Body of pancreas (tissue), 4 donors: ENCODE measurements at regions not wholly inside any gene's neighbourhood (a gene's known extent, or its start where the extent isn't known, plus 50 kb on each side); places are given as distances from the start of the nearest gene placed in this dataset.

Source experiments
- ATAC-seq: fragments of 150-250 bp; one replicate; pipeline ENCODE4 v1.9.1; 2016
- DNase-seq, 4 donors: peaks; one replicate each; pipeline ENCODE4 v3.0.0-alpha.2; 2019
- H3K27ac ChIP-seq, 4 donors: fragments of 200-600 bp; sonication (generic); 1 replicate in 3 of 4; 2 replicates in 1 of 4; pipeline versions ENCODE4 v1.5.1 to v1.6.1; 2016 to 2019; ENCODE audit warnings: mild to moderate bottlenecking in 1 of 4, mixed read lengths in 1 of 4, moderate library complexity in 1 of 4
- H3K27me3 ChIP-seq, 2 donors: fragments of 200-600 bp; sonication (generic); one replicate each; pipeline ENCODE4 v1.6.0; 2016; ENCODE audit warnings: mild to moderate bottlenecking in 1 of 2
- H3K36me3 ChIP-seq, 2 donors: fragments of 200-600 bp; sonication (generic); replicated peaks in 1 of 2; 2 replicates each; pipeline ENCODE4 v1.5.1; 2016; ENCODE audit warnings: low read depth in 2 of 2; ENCODE audit not compliant: insufficient read depth in 1 of 2
- H3K4me1 ChIP-seq: fragments of 200-600 bp; sonication (generic); one replicate; pipeline ENCODE4 v1.6.0; 2016
- H3K4me3 ChIP-seq, 2 donors: fragments of 200-600 bp; sonication (generic); 1 replicate in 1 of 2; 2 replicates in 1 of 2; pipeline ENCODE4 v1.5.1; 2016 to 2019
- H3K9me3 ChIP-seq, 3 donors: fragments of 200-600 bp; sonication (generic); 1 replicate in 2 of 3; 2 replicates in 1 of 3; pipeline ENCODE4 v1.5.1; 2016
- CTCF ChIP-seq, 7 experiments: fragments of 450-650 bp in 4 of 7; fragments of 200-600 bp in 3 of 7; sonication (generic) in 3 of 7; IDR thresholded peaks; one replicate each; pipeline ENCODE4 v1.5.1; 2016 to 2019; ENCODE audit warnings: antibody characterized with exemption in 7 of 7
- POLR2A ChIP-seq, 3 donors: fragments of 450-650 bp; IDR thresholded peaks; one replicate each; pipeline ENCODE4 v1.6.1; 2016; ENCODE audit warnings: antibody characterized with exemption in 3 of 3, mild to moderate bottlenecking in 2 of 3
- WGBS, 2 donors: methylation state at CpG; one replicate each; pipeline ENCODE4 v1.1.5; 2017; 5-methylcytosine and 5-hydroxymethylcytosine counted together
- intact Hi-C: fragments of 100-400 bp; cut with DNase I; formaldehyde crosslinking; loops from one replicate; pipeline ENCODE4 v1.15.1; 2023

DNA sequence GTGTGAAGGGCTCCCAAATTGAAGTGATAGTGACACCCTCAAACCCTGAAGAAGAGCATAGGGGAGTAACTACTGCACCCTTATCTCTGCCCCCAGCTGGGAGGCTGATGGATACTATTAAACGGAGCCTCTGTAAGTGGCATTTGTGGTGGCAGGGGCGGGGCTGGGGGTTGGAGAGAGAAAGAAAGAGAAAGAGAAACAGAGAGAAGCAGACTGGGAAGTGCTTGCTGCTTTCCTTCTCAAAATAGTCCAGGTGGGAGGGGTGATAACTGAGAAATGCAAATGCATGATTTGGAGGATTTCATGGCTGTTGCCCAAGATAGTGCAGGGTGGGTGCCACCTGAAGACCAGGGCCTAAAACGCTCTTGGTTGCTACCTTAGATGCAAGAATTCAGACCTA, 253.5 kb upstream of the GATB start:
- Histone ChIP-seq H3K4me3 (no peak overlapping the region), H3K36me3 (no peaks in the 10 kb centered on the region), H3K27ac (no peak overlapping the region), H3K4me1 (no peaks in the 10 kb centered on the region), H3K27me3 (no peaks in the 10 kb centered on the region), H3K9me3 (no peaks in the 10 kb centered on the region)
- DNase-seq, result no peak
- WGBS, 2 donors, result 42 to 51% methylated on average over 3 of the region's 3 CpGs
- no peak for TF ChIP-seq CTCF (IDR thresholded peaks at IDR 0.05)
- TF ChIP-seq POLR2A (IDR thresholded peaks at IDR 0.05), result no peak
- intact Hi-C loops, result no loop called here
- no peak for ATAC-seq

- TF ChIP-seq CTCF (IDR thresholded peaks at IDR 0.05) (no peak), POLR2A (IDR thresholded peaks at IDR 0.05) (no peak)
- H3K36me3 ChIP-seq, result no peaks in the 10 kb centered on the region
- H3K27me3 ChIP-seq, result no peaks in the 10 kb centered on the region
- no peaks in the 10 kb centered on the region for H3K4me1 ChIP-seq
- no peak for ATAC-seq
- no peak for DNase-seq
- no peak overlapping the region for H3K4me3 ChIP-seq
- no peaks in the 10 kb centered on the region for H3K9me3 ChIP-seq
- intact Hi-C loops, result no loop called here
- 74 to 88% methylated on average over 7 of the region's 7 CpGs for WGBS, 2 donors
- no peak overlapping the region for H3K27ac ChIP-seq
Measured at GRCh38 chr4:152011469-152011868, 250.7 kb upstream of the GATB start.

GRCh38 chr4:152010710-152011079, 249.9 kb upstream of the GATB start:
- no peak for ATAC-seq
- 13 to 32% methylated on average over 2 of the region's 2 CpGs for WGBS, 2 donors
- intact Hi-C loops, result no loop called here
- H3K9me3 ChIP-seq, result no peaks in the 10 kb centered on the region
- DNase-seq, result no peak
- H3K36me3 ChIP-seq, result no peaks in the 10 kb centered on the region
- H3K27me3 ChIP-seq, result no peaks in the 10 kb centered on the region
- no peak overlapping the region for H3K27ac ChIP-seq
- no peaks in the 10 kb centered on the region for H3K4me1 ChIP-seq
- H3K4me3 ChIP-seq, result no peak overlapping the region
- TF ChIP-seq POLR2A (IDR thresholded peaks at IDR 0.05), result no peak
- no peak for TF ChIP-seq CTCF (IDR thresholded peaks at IDR 0.05)

DNA sequence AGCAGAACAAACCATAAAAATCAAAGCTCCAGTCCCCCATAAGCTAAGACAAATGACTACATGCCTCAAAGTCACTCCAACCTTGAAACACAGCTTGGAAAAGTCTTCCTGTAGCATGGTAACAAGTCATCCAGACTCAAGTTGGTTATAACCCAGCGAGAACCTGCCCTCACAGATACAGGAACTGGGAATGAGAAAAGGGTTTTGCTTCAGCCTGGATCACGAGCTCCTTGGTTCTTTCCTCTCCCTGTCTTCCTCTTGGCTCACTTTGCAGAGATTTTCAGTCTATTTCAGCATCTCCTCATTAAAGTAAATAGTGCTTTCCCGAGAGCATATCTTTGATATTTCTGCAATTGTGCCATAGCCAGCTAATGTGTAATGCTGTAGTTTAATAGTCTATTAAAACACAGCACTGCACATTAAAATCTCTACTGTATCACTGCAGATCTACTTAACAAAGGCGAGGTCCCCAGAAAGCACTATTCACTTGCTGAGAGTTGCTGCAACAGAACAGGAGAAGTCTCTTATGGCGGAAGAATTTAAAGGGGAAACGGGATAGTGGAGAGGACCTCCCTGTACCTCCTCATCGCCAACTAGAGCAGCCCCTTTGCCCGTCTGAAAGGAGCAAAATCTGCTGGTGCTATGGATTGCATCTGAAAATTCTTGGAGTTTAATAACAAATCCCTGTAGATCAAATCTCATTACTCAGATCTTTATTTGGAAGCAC, 249.3 kb upstream of the GATB start:
- H3K36me3 ChIP-seq, result no peaks in the 10 kb centered on the region
- no peak overlapping the region for H3K4me3 ChIP-seq
- H3K4me1 ChIP-seq, result no peaks in the 10 kb centered on the region
- H3K9me3 ChIP-seq, result no peaks in the 10 kb centered on the region
- H3K27me3 ChIP-seq, result no peaks in the 10 kb centered on the region
- no peak for ATAC-seq
- H3K27ac ChIP-seq, result no peak overlapping the region
- no peak for DNase-seq
- WGBS, 2 donors, result 34 to 36% methylated on average over 8 of the region's 8 CpGs
- intact Hi-C loops, result no loop called here
- TF ChIP-seq POLR2A (IDR thresholded peaks at IDR 0.05), result no peak
- TF ChIP-seq CTCF (IDR thresholded peaks at IDR 0.05), result no peak

- no peak for ATAC-seq
Measured at GRCh38 chr4:152009031-152009670, 248.3 kb upstream of the GATB start.

More at GRCh38 chr4:152009031-152009670, 248.3 kb upstream of the GATB start:
- Histone ChIP-seq H3K4me1 (no peaks in the 10 kb centered on the region), H3K36me3 (no peaks in the 10 kb centered on the region), H3K27me3 (no peaks in the 10 kb centered on the region), H3K27ac (no peak overlapping the region), H3K9me3 (no peaks in the 10 kb centered on the region), H3K4me3 (no peak overlapping the region)
- no peak for TF ChIP-seq POLR2A (IDR thresholded peaks at IDR 0.05)
- TF ChIP-seq CTCF (IDR thresholded peaks at IDR 0.05), result no peak
- 58 to 67% methylated on average over 6 of the region's 6 CpGs for WGBS, 2 donors
- DNase-seq, result no peak
- intact Hi-C loops, result no loop called here
